OCI-LY3 (cell line): ENCODE measurements at regions not wholly inside any gene's neighbourhood (a gene's known extent, or its start where the extent isn't known, plus 50 kb on each side); places are given as distances from the start of the nearest gene placed in this dataset.
"Not testable (repeated sequence)": the region's sequence is repeated elsewhere in the genome, so short reads cannot be mapped to it uniquely, and the experiment has no call there.

Source experiments
- H2AFZ ChIP-seq: fragments of 200-600, 300-600 bp; shearing (Covaris generic); 2 replicates; pipeline ENCODE4 v1.6.0; 2014; ENCODE audit warnings: antibody characterized with exemption, low read depth, low read length
- H3K27ac ChIP-seq: fragments of 200-600, 300-600 bp; sonication (generic); 2 replicates; pipeline ENCODE4 v1.5.1; 2014; ENCODE audit warnings: mild to moderate bottlenecking, low read length, moderate library complexity, mixed read lengths
- H3K27me3 ChIP-seq: fragments of 200-600, 300-600 bp; sonication (generic); 2 replicates; pipeline ENCODE4 v1.6.1; 2014; ENCODE audit warnings: low read depth, low read length, mixed read lengths
- H3K36me3 ChIP-seq: fragments of 200-600, 300-600 bp; sonication (generic); replicated peaks from 2 replicates; pipeline ENCODE3; 2014; ENCODE audit warnings: low read depth, low read length, mixed read lengths
- H3K4me1 ChIP-seq: fragments of 300-600, 200-600 bp; sonication (generic); 2 replicates; pipeline ENCODE4 v1.6.1; 2014; ENCODE audit warnings: low read length, mixed read lengths
- H3K4me2 ChIP-seq: fragments of 200-600, 300-600 bp; sonication (generic); 2 replicates; pipeline ENCODE4 v1.6.1; 2014; ENCODE audit warnings: low read length, mixed read lengths
- H3K4me3 ChIP-seq: fragments of 300-600, 200-600 bp; sonication (generic); 2 replicates; pipeline ENCODE4 v1.5.1; 2014; ENCODE audit warnings: antibody characterized with exemption, mild to moderate bottlenecking, low read length, moderate library complexity
- H3K79me2 ChIP-seq: fragments of 300-600, 200-600 bp; shearing (Covaris generic); 2 replicates; pipeline ENCODE4 v1.6.1; 2014; ENCODE audit warnings: mild to moderate bottlenecking, low read length, mixed read lengths
- H3K9ac ChIP-seq: fragments of 300-600, 200-600 bp; shearing (Covaris generic); 2 replicates; pipeline ENCODE4 v1.6.0; 2014; ENCODE audit warnings: mild to moderate bottlenecking, low read length, moderate library complexity
- H3K9me3 ChIP-seq: fragments of 200-600, 300-600 bp; shearing (Covaris generic); 2 replicates; pipeline ENCODE4 v1.6.1; 2014; ENCODE audit warnings: low read length, mixed read lengths; ENCODE audit not compliant: insufficient read depth
- H4K20me1 ChIP-seq: fragments of 200-600, 300-600 bp; sonication (generic); 2 replicates; pipeline ENCODE4 v1.6.1; 2016; ENCODE audit warnings: low read length, mixed read lengths; ENCODE audit not compliant: insufficient read depth

GRCh38 chr7:128561116-128561722 is 84.7 kb downstream of the METTL2B start:
- Histone ChIP-seq H3K79me2 (peaks cover 80% of the 10 kb centered on the region), H3K4me2 (peak overlapping the region; percentile 40), H4K20me1 (peaks cover 32% of the 10 kb centered on the region), H3K27ac (peak overlapping the region; percentile 58), H3K4me1 (peaks cover 14% of the 10 kb centered on the region)
- not testable (repeated sequence) for H3K36me3 ChIP-seq, H3K9ac ChIP-seq, H3K27me3 ChIP-seq, H2AFZ ChIP-seq, H3K9me3 ChIP-seq, H3K4me3 ChIP-seq

GRCh38 chr7:128562795-128563194 is 86.2 kb downstream of the METTL2B start:
- not testable (repeated sequence) for H3K27me3 ChIP-seq, H3K4me2 ChIP-seq, H3K9ac ChIP-seq, H2AFZ ChIP-seq, H3K9me3 ChIP-seq, H3K27ac ChIP-seq, H3K36me3 ChIP-seq, H3K4me3 ChIP-seq
- Histone ChIP-seq H4K20me1 (peaks cover 32% of the 10 kb centered on the region), H3K79me2 (peaks cover 87% of the 10 kb centered on the region), H3K4me1 (peaks cover 14% of the 10 kb centered on the region)

- H3K4me1 ChIP-seq = peaks cover 14% of the 10 kb centered on the region
- not testable (repeated sequence) for H3K9me3 ChIP-seq, H3K9ac ChIP-seq, H3K4me3 ChIP-seq, H3K4me2 ChIP-seq, H3K27me3 ChIP-seq, H3K27ac ChIP-seq, H3K36me3 ChIP-seq, H2AFZ ChIP-seq
- peaks cover 26% of the 10 kb centered on the region for H4K20me1 ChIP-seq
- H3K79me2 ChIP-seq = peaks cover 87% of the 10 kb centered on the region
Observed at GRCh38 chr7:128564123-128564700, 87.7 kb downstream of the METTL2B start.

GRCh38 chr7:128564932-128565864 is 88.7 kb downstream of the METTL2B start:
- not testable (repeated sequence) for H3K4me3 ChIP-seq, H3K27me3 ChIP-seq, H3K9me3 ChIP-seq, H3K36me3 ChIP-seq, H3K4me2 ChIP-seq, H2AFZ ChIP-seq, H3K9ac ChIP-seq, H3K27ac ChIP-seq
- H4K20me1 ChIP-seq = peaks cover 22% of the 10 kb centered on the region
- peaks cover 87% of the 10 kb centered on the region for H3K79me2 ChIP-seq
- peaks cover 12% of the 10 kb centered on the region for H3K4me1 ChIP-seq

- H3K4me1 ChIP-seq, H3K27ac ChIP-seq, H3K27me3 ChIP-seq, H3K36me3 ChIP-seq, H2AFZ ChIP-seq, H3K9ac ChIP-seq, H4K20me1 ChIP-seq, H3K4me2 ChIP-seq, H3K4me3 ChIP-seq, H3K9me3 ChIP-seq: not testable (repeated sequence)
- peaks cover 32% of the 10 kb centered on the region for H3K79me2 ChIP-seq
Observed at GRCh38 chr7:128575277-128575676, 96.8 kb upstream of the GARIN1A start.

GRCh38 chr7:128576953-128577352 is 95.1 kb upstream of the GARIN1A start:
- not testable (repeated sequence) for H3K36me3 ChIP-seq, H3K4me2 ChIP-seq, H4K20me1 ChIP-seq, H3K9ac ChIP-seq, H3K4me3 ChIP-seq, H3K9me3 ChIP-seq, H3K27me3 ChIP-seq, H3K4me1 ChIP-seq, H2AFZ ChIP-seq, H3K27ac ChIP-seq
- H3K79me2 ChIP-seq = peaks cover 19% of the 10 kb centered on the region

GRCh38 chr7:128579843-128580242 is 92.2 kb upstream of the GARIN1A start:
- not testable (repeated sequence) for H3K4me2 ChIP-seq, H3K79me2 ChIP-seq, H3K27me3 ChIP-seq, H3K36me3 ChIP-seq, H3K4me3 ChIP-seq, H3K9me3 ChIP-seq, H4K20me1 ChIP-seq, H3K27ac ChIP-seq, H3K4me1 ChIP-seq, H2AFZ ChIP-seq, H3K9ac ChIP-seq

- H2AFZ ChIP-seq, H4K20me1 ChIP-seq, H3K4me3 ChIP-seq, H3K36me3 ChIP-seq, H3K27me3 ChIP-seq, H3K9me3 ChIP-seq, H3K79me2 ChIP-seq, H3K27ac ChIP-seq, H3K4me1 ChIP-seq, H3K4me2 ChIP-seq, H3K9ac ChIP-seq: not testable (repeated sequence)
Observed at GRCh38 chr7:128581100-128581499, 91.0 kb upstream of the GARIN1A start.

- H2AFZ ChIP-seq, H3K27ac ChIP-seq, H3K79me2 ChIP-seq, H3K9ac ChIP-seq, H3K4me2 ChIP-seq, H3K9me3 ChIP-seq, H3K4me1 ChIP-seq, H3K4me3 ChIP-seq, H3K36me3 ChIP-seq, H3K27me3 ChIP-seq, H4K20me1 ChIP-seq: not testable (repeated sequence)
Observed at GRCh38 chr7:128581825-128582561, 90.1 kb upstream of the GARIN1A start.
